Large intestine (tissue), 3 donors: ENCODE measurements at regions not wholly inside any gene's neighbourhood (a gene's known extent, or its start where the extent isn't known, plus 50 kb on each side); places are given as distances from the start of the nearest gene placed in this dataset.

Experiments
- DNase-seq, 2 donors: peaks; one replicate each; pipeline versions ENCODE4 v3.0.0 to v3.0.0-alpha.2; 2013
- H3K27ac ChIP-seq: one replicate; pipeline ENCODE4 v1.5.1; 2013; ENCODE audit warnings: low read length
- H3K27me3 ChIP-seq: 2 replicates; pipeline ENCODE4 v1.6.1; 2013; ENCODE audit warnings: low read length; ENCODE audit not compliant: control insufficient read depth, insufficient read depth
- H3K36me3 ChIP-seq: 2 replicates; pipeline ENCODE4 v1.6.1; 2013; ENCODE audit warnings: low read length; ENCODE audit not compliant: control insufficient read depth, insufficient read depth
- H3K4me1 ChIP-seq: one replicate; pipeline ENCODE4 v1.6.1; 2013; ENCODE audit warnings: low read length; ENCODE audit not compliant: control insufficient read depth, insufficient read depth
- H3K4me3 ChIP-seq: one replicate; pipeline ENCODE4 v1.5.1; 2013; ENCODE audit warnings: low read length
- H3K9me3 ChIP-seq: one replicate; pipeline ENCODE4 v1.6.1; 2013; ENCODE audit warnings: mild to moderate bottlenecking, low read depth, low read length, moderate library complexity; ENCODE audit not compliant: control insufficient read depth
- WGBS: methylation state at CpG from one replicate; pipeline ENCODE4 v1.1.5; 2013; ENCODE audit warnings: low lambda C conversion rate; ENCODE audit not compliant: insufficient coverage; 5-methylcytosine and 5-hydroxymethylcytosine counted together

DNA sequence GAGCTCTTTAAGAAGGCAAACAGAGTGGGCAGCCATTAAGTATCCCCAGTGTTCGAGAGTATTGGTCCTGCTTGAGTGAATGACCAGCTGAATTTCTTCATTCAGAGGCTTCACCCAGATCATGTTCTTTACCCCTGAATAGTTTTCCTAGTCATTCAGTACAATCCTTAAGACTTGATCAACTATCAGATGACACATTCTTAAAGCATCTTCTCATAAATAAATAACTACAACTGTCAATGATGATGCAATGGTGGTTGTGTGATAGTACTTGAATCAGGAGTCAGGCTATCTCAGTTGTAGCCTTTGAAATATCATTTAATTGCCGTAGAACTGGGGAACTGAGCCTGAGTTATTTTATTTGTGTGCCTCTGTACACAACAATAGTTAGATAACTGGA lies 416.8 kb upstream of the CCL2 start:
- H3K4me1 ChIP-seq: no peaks in the 10 kb centered on the region
- H3K4me3 ChIP-seq: no peak overlapping the region
- peaks cover 11% of the 10 kb centered on the region for H3K27me3 ChIP-seq
- H3K9me3 ChIP-seq: no peaks in the 10 kb centered on the region
- no peak overlapping the region for H3K27ac ChIP-seq
- no CpG with 5 or more reads among the region's 2 CpGs for WGBS
- no peaks in the 10 kb centered on the region for H3K36me3 ChIP-seq
- no peak for DNase-seq

DNA sequence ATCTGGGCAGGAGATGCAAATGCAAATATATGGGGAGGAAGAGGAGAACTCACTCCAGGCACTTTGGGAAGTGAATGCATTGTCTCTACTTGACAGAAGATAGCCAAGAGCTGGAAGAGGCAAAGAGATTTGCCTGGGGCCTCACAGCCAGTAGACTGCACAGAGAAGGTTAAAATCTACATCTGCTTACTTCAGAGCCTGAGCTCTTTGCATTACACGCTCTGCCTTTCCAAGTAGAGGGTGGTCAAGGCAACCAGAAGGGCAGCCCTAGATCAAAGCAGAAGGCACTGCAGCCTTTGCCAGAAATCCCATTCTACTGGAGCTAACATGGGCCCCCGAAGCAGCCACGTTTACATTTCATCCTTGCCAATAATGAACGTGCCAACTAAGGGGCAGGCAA lies 407.2 kb upstream of the CCL2 start:
- DNase-seq: no peak
- peaks cover 2% of the 10 kb centered on the region for H3K27me3 ChIP-seq
- WGBS: no CpG with 5 or more reads among the region's 4 CpGs

DNA sequence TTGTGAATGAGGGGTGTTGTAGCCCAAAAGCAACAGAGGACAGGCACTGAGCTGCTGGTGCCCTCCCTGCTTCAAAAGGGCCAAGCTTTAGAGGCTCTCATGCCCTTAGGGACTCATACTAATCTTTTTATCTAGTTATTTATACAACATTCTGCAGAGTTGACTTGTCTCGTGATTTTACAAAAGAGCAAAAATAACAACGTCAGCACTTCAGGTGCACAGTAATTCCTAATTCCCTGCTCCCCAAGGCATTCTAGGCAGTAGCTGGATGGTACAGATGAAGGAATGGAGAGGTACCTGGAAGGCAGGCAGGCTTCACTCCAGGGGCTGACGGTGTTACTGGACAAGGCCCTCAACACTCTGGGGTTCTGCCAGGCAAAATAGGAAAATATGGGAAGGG lies 406.7 kb upstream of the CCL2 start:
- no CpG with 5 or more reads among the region's 3 CpGs for WGBS
- Histone ChIP-seq H3K27me3 (peaks cover 2% of the 10 kb centered on the region), H3K27ac (no peak overlapping the region), H3K36me3 (no peaks in the 10 kb centered on the region), H3K4me3 (no peak overlapping the region), H3K9me3 (no peaks in the 10 kb centered on the region), H3K4me1 (no peaks in the 10 kb centered on the region)
- DNase-seq: no peak

More for the DNA sequence above, 407.2 kb upstream of the CCL2 start:
- Histone ChIP-seq H3K4me1 (no peaks in the 10 kb centered on the region), H3K27ac (no peak overlapping the region), H3K9me3 (no peaks in the 10 kb centered on the region), H3K4me3 (no peak overlapping the region), H3K36me3 (no peaks in the 10 kb centered on the region)

DNA sequence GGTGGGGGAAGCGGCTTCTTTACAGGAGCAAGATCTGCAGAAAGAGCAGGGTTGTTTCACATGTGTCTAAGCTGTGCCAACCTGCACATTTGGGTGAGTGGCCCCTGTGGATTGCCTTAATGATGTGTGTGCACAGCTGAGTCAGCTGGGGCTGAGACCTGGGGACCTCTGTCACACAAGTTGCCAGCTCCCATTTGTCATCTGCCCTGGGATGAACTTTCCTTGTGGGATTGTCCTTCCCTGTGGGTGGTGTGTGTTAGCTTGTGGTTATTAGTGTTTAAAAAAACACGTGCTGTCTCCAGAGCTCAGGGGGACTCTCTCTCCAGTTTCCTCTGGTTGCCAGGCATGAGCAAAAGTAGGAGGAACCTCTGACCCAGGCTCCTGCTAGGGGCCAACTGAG lies 400.5 kb upstream of the CCL2 start:
- no CpG with 5 or more reads among the region's 2 CpGs for WGBS
- Histone ChIP-seq H3K27ac (no peak overlapping the region), H3K4me1 (no peaks in the 10 kb centered on the region), H3K9me3 (no peaks in the 10 kb centered on the region), H3K27me3 (peaks cover 4% of the 10 kb centered on the region), H3K4me3 (no peak overlapping the region), H3K36me3 (no peaks in the 10 kb centered on the region)
- no peak for DNase-seq

DNA sequence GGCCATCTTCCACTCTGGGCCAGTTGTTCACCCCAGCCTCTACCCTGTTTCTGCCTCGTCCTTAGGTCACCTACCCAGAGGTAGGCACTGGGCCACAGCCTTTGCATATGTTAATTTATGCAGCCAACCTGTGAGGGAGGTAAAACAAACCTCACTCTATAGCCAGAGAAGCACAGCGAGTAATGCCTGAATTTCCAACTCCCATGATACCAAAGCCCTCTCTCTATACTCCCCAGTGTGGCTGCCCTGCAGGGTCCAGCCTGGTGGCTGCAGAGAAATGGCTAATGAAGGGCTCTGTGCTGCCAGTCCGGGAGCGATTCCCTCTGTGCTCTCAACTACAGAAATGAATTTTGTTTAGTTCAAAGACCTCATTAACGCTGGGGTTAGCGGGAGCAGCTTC lies 397.0 kb upstream of the CCL2 start:
- Histone ChIP-seq H3K4me1 (no peaks in the 10 kb centered on the region), H3K9me3 (no peaks in the 10 kb centered on the region), H3K4me3 (no peak overlapping the region), H3K27me3 (peaks cover 3% of the 10 kb centered on the region), H3K27ac (no peak overlapping the region), H3K36me3 (no peaks in the 10 kb centered on the region)
- no peak for DNase-seq
- WGBS: no CpG with 5 or more reads among the region's 6 CpGs

DNA sequence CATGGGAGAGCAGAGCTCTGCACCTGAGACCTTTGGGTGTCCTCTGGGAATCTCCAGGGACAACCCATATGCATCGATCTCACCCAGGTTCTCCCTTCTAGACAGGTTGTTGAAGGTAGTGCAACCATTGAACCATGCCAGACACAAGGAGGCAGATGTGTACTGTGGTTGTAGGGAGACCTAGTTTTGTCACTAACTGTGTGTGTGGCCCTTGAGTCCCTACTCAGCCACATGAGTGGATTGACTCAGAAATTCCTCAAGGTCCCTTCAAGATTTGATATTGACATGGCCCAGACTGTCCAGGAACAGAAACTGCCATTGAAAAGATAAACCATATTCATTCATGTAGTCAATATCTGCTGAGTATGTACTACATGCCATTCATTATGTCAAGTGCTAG lies 396.4 kb upstream of the CCL2 start:
- no peaks in the 10 kb centered on the region for H3K9me3 ChIP-seq
- no peaks in the 10 kb centered on the region for H3K36me3 ChIP-seq
- no peak overlapping the region for H3K4me3 ChIP-seq
- H3K4me1 ChIP-seq: no peaks in the 10 kb centered on the region
- no peak overlapping the region for H3K27ac ChIP-seq
- peaks cover 3% of the 10 kb centered on the region for H3K27me3 ChIP-seq
- DNase-seq: no peak
- WGBS: no CpG with 5 or more reads among the region's 1 CpG

DNA sequence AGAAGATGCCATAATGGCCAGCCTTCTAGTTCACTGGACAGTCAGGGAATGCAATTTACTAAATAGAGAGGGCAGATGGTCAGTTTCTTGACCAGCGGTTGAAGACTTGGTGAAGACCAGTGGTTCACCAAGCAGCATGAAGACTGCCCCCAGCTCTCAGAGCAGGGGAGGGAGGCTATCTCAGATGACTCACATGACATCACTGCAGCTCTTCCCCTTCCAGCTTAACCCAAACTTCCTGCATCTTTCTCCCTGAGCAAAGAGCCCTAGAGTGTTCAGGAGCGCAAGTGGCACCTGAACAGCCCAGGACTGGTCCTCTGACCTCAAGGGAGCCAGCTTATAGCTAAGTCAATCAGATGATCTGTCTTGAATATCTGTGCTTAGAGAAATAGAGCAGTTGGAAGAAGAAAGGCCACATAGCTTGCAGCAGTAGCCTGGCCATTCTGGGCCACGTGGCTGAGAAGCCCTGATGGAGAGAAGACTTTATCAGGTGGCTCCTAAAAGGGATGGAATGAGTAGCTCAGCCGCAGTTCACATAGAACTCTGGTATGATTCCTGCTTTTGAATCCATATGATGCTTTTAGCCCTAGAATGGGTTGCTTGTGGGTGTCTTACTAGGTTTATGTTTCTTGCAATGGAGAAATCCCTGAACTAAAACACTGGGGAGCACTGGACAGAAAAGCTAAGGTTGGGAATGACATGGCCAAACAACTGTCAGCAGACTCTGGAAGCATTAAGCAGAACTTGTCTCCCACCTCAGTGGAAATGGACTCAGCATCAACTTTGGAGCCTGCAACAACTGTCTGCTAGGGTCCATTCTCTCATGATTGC lies 392.1 kb upstream of the CCL2 start:
- no peak overlapping the region for H3K27ac ChIP-seq
- DNase-seq: no peak
- H3K27me3 ChIP-seq: peaks cover 3% of the 10 kb centered on the region
- H3K4me3 ChIP-seq: no peak overlapping the region
- no peaks in the 10 kb centered on the region for H3K4me1 ChIP-seq
- WGBS: no CpG with 5 or more reads among the region's 4 CpGs
- no peaks in the 10 kb centered on the region for H3K9me3 ChIP-seq
- H3K36me3 ChIP-seq: no peaks in the 10 kb centered on the region

DNA sequence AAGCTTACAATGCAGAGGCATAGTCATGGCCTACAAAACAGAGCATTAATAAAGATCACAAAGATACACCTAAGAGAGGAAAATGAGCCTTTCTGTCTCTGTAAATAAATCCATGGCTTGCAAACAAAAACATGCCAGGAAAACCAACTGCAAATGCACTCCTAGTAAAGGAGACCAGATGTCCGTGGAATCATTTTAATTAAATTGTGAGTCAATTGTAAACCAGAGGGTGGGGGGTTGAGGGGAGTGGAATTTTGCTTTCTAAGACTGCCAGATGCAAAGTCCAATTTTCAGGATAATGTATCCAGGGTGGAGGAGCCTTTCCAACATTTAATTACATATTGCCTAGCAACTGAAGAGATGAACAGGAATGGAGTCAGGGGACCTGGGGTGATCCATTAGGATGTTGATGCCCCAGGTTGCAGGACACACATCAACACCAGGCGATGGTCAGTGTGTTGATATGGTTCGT lies 390.3 kb upstream of the CCL2 start:
- Histone ChIP-seq H3K4me3 (no peak overlapping the region), H3K9me3 (no peaks in the 10 kb centered on the region), H3K36me3 (no peaks in the 10 kb centered on the region), H3K27ac (no peak overlapping the region), H3K27me3 (no peaks in the 10 kb centered on the region), H3K4me1 (no peaks in the 10 kb centered on the region)
- peak in 1 of 2 donors; percentile 25 for DNase-seq
- WGBS: no CpG with 5 or more reads among the region's 3 CpGs

DNA sequence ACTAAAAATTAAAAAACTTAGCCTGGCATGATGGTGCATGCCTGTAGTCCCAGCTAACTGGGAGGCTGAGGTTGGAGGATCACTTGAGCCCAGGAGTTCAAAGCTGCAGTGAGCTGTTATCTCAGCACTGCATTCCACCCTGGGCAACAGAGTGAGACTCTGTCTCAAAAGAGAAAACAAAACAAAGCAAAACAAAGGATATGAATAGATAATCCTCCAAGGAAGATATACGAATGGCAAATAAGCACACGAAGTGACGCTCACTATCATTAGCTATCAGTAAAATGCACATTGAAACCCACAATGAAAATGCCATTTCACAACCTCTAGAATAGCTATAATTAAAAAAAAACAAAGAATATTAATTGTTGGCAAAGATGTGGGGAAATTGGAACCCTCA lies 386.2 kb upstream of the CCL2 start:
- WGBS: 100% methylated on average over 3 of the region's 3 CpGs
- Histone ChIP-seq H3K27me3 (peaks cover 4% of the 10 kb centered on the region), H3K4me3 (no peak overlapping the region), H3K9me3 (no peaks in the 10 kb centered on the region), H3K36me3 (no peaks in the 10 kb centered on the region), H3K4me1 (no peaks in the 10 kb centered on the region), H3K27ac (no peak overlapping the region)
- DNase-seq: no peak

DNA sequence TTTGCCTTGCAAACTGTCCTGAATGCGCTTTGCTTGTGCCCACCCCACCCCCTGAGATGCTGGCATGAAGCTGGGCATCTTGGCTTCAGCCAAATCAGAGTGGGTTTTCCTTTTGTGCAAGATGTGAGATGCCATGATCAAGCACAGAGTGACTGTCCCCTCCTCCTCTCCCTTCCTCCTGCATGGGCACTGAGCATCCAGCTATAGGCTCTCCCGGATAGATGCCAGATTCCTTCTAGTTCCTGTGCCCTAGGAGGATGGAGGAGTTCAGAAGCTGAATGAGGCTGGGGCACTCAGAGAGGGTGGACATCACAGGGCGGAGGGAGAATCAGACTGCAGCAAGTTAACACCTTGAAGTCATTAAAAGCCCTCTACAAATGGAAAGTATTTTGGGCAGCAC lies 384.1 kb upstream of the CCL2 start:
- no peak for DNase-seq
- no peak overlapping the region for H3K27ac ChIP-seq
- no peaks in the 10 kb centered on the region for H3K4me1 ChIP-seq
- WGBS: no CpG with 5 or more reads among the region's 3 CpGs
- no peaks in the 10 kb centered on the region for H3K36me3 ChIP-seq
- peaks cover 4% of the 10 kb centered on the region for H3K27me3 ChIP-seq
- H3K4me3 ChIP-seq: no peak overlapping the region
- no peaks in the 10 kb centered on the region for H3K9me3 ChIP-seq
